ENCODE measurements at regions not wholly inside any gene's neighbourhood (a gene's known extent, or its start where the extent isn't known, plus 50 kb on each side); places are given as distances from the start of the nearest gene placed in this dataset.

DNA sequence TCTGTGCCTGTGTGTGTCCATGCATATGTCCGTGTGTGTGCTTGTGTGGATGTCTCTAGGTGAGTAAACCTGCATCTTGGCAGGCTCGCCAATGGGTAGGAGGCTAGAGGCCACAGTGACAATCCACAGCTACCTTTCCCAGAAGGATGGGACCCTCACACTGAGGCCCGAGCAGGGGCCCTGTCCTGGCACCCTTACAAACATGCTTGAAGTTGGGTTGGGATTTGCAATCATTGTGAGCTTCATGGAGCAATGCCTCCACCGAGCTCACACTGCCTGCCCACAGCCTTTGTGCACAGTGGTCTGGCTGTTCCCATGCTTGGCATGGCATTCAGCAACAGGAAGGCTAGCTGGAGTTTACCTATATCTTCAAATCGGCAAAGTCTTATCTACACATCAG is 311.1 kb upstream of the IRX1 start:
- Histone ChIP-seq H3K36me3 (ENCODE audit: control insufficient read depth in 2 of 2, insufficient read depth in 2 of 2, low read length in 1 of 2) (no peaks in the 10 kb centered on the region), H3K27ac (ENCODE audit: control insufficient read depth, insufficient read depth) (no peak overlapping the region), H2AFZ (ENCODE audit: control insufficient read depth, low read depth, low read length) (no peak overlapping the region), H3K4me3 (no peak overlapping the region), H3K4me1 (ENCODE audit: control insufficient read depth, insufficient read depth, low read length) (no peaks in the 10 kb centered on the region), H3K4me2 (ENCODE audit: control insufficient read depth, insufficient read depth) (no peak overlapping the region), H3K9ac (ENCODE audit: control insufficient read depth, insufficient read depth, low read length) (no peak overlapping the region), H4K20me1 (ENCODE audit: control insufficient read depth, insufficient read depth) (no peaks in the 10 kb centered on the region), H3K79me2 (ENCODE audit: control insufficient read depth, insufficient read depth, low read length) (no peaks in the 10 kb centered on the region), H3K27me3 (replicated peaks in 1 of 2; ENCODE audit: control insufficient read depth in 2 of 2, insufficient read depth in 2 of 2, low read length in 1 of 2) (no peaks in the 10 kb centered on the region), H3K9me3 (replicated peaks; ENCODE audit: control insufficient read depth, insufficient read depth, low read length) (no peaks in the 10 kb centered on the region; the same call in 2 of the 3 replicates)
- ChIA-PET RAD21 (ENCODE audit: unreplicated experiment) (no interaction called here), CTCF (no interaction called here), POLR2A (no interaction called here), SMC1A (ENCODE audit: uncharacterized antibody, unreplicated experiment) (no interaction called here)
- no peak for DNase-seq (ENCODE audit: low read depth, low spot score)
- intact Hi-C loops (cut with micrococcal nuclease; ENCODE audit: unreplicated experiment) (no loop called here), in situ Hi-C loops (cut with MboI) (no loop called here)
- TF ChIP-seq IKZF2 (IDR thresholded peaks at IDR 0.05): no peak
- no peak for TF ChIP-seq ETV6 (conservative IDR thresholded peaks at IDR 0.05 in 1 of 2, IDR thresholded peaks at IDR 0.05 in 1 of 2; ENCODE audit: borderline replicate concordance in 1 of 2, low read depth in 1 of 2)
- TF ChIP-seq ZNF274 (IDR thresholded peaks at IDR 0.05; ENCODE audit: insufficient read depth, insufficient read length): no peak
- no peak for TF ChIP-seq POLR2A (IDR thresholded peaks at IDR 0.05; ENCODE audit: low read depth, low read length)
- TF ChIP-seq YBX1 (IDR thresholded peaks at IDR 0.05): no peak
- no peak for TF ChIP-seq ZSCAN29 (IDR thresholded peaks at IDR 0.05)
- TF ChIP-seq HDAC6 (IDR thresholded peaks at IDR 0.05; ENCODE audit: unreplicated experiment): no peak
- no peak for TF ChIP-seq LARP7 (IDR thresholded peaks at IDR 0.05)
- no peak for TF ChIP-seq RAD21 (IDR thresholded peaks at IDR 0.05; ENCODE audit: insufficient read depth, low read depth, low read length)
- TF ChIP-seq, protein P1, sequence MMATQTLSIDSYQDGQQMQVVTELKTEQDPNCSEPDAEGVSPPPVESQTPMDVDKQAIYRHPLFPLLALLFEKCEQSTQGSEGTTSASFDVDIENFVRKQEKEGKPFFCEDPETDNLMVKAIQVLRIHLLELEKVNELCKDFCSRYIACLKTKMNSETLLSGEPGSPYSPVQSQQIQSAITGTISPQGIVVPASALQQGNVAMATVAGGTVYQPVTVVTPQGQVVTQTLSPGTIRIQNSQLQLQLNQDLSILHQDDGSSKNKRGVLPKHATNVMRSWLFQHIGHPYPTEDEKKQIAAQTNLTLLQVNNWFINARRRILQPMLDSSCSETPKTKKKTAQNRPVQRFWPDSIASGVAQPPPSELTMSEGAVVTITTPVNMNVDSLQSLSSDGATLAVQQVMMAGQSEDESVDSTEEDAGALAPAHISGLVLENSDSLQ (IDR thresholded peaks at IDR 0.05): no peak
- TF ChIP-seq IKZF1 (conservative IDR thresholded peaks at IDR 0.05): no peak
- TF ChIP-seq, protein P2, sequence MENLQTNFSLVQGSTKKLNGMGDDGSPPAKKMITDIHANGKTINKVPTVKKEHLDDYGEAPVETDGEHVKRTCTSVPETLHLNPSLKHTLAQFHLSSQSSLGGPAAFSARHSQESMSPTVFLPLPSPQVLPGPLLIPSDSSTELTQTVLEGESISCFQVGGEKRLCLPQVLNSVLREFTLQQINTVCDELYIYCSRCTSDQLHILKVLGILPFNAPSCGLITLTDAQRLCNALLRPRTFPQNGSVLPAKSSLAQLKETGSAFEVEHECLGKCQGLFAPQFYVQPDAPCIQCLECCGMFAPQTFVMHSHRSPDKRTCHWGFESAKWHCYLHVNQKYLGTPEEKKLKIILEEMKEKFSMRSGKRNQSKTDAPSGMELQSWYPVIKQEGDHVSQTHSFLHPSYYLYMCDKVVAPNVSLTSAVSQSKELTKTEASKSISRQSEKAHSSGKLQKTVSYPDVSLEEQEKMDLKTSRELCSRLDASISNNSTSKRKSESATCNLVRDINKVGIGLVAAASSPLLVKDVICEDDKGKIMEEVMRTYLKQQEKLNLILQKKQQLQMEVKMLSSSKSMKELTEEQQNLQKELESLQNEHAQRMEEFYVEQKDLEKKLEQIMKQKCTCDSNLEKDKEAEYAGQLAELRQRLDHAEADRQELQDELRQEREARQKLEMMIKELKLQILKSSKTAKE (IDR thresholded peaks at IDR 0.05; ENCODE audit: low read depth, poor library complexity, severe bottlenecking): no peak
- no peak for TF ChIP-seq RELA (IDR thresholded peaks at IDR 0.05; ENCODE audit: borderline replicate concordance, partially characterized antibody)
- no peak for TF ChIP-seq HCFC1 (IDR thresholded peaks at IDR 0.05; ENCODE audit: low read length)
- BruUV-seq (replicated peaks): no TSS peak
- 8% methylated on average over 5 of the region's 5 CpGs for WGBS (ENCODE audit: insufficient coverage, insufficient replicate concordance, low lambda C conversion rate, missing lambda C conversion rate)
- FAIRE-seq: no peak
- ATAC-seq: no peak
